ENCODE measurements at regions not wholly inside any gene's neighbourhood (a gene's known extent, or its start where the extent isn't known, plus 50 kb on each side); places are given as distances from the start of the nearest gene placed in this dataset.
"Not testable (repeated sequence)": the region's sequence is repeated elsewhere in the genome, so short reads cannot be mapped to it uniquely, and the experiment has no call there.

DNA sequence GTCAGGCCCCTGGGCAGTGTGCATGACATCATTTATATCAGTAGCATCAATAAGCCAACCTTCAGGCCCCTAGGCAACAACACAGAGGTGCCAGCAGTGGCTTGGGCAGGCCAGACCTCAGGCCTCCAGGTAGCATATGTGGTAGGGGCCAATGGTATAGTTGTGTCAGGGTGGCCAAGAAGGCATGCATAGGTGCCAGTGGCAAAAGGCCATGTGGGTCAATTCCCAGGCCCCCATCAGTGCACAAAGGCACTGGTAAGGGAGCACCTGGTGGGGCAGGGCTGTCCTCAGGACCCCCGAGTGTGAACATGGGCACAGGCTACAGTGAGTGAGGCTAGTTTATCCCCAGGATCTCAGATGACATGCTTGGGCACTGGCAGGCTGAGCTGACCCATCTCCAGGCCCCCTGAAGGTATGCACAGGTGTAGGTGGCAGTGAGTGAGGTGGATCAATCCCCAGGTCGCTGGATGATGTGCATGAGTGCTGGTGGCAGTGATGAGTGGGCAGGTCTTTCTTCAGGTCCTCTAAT, 244.1 kb upstream of the ZNF385D start:
- DNase-seq, result no peak

DNA sequence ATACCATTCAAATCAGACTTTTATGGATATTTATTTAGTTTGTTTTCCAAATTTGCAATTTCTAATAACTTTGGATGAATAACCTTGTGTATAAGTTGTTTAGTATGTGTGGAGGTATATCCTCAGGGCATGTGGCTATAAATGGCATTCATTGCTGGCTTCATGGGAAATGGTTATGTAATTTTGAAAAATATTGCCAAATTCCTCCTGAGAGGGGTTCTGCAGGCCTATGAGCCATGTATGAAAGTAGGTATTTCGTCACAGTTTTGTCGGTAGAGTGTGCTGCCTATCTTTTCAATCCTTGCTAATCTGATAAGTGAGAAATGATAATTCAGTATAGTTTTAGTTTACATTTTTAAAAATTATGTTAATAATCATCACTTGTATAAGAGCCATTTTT, 256.4 kb upstream of the ZNF385D start:
- DNase-seq, result no peak

DNA sequence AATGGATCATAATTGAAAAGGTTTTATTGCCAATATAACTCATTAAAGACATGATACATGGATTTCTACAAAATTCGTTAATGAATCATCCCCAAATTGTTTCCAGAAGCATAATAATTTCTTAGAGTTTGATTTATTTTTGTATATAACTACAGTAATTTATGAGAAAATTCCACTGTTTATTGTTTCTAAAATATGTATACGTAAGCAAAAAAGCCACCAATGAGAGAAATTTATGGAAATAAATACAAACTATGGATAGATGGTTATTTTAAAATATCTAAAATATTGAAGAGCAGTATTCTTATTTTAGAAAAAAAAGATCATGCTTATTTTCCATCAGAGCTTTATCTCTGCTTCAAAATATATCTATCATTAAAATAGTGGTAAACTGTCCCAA, 260.0 kb upstream of the ZNF385D start:
- DNase-seq, result no peak

DNA sequence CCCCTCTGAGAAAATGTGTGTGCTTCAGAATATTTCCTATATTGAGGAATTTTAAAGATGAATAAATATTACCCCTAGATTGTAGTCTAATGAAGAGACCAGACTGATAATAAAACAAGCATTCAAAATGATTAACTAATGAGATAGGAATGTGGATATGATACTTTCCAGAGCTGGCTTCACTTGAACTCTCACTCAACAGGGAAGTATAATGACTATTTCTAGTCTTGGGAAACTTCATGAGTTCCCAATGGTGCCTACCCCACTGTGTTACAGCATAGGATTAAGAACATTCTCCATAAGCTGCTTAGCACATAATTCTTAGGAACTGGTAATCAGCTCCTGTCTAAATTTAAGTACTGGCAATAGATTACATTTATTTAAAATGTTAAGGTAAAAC, 261.5 kb upstream of the ZNF385D start:
- DNase-seq, result no peak

DNA sequence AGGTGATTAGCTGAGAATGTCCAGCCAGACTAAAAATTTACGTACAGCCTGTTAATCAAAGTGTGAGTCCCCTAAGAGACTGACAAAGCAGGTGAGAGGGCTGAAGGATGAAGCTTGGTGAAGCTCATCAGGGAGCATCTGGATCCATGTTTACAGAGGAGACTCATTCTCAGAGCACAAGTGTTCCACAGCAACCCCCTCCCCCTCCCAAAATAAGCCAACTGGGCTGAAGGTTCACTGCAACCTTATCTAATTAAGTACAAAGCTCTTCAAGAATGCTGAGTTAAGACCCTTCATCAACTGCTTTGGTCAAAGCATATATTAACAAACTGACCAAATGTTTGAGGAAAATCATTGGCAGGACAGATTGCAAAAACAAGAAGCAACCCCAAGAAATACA, 262.6 kb upstream of the ZNF385D start:
- DNase-seq, result no peak

DNA sequence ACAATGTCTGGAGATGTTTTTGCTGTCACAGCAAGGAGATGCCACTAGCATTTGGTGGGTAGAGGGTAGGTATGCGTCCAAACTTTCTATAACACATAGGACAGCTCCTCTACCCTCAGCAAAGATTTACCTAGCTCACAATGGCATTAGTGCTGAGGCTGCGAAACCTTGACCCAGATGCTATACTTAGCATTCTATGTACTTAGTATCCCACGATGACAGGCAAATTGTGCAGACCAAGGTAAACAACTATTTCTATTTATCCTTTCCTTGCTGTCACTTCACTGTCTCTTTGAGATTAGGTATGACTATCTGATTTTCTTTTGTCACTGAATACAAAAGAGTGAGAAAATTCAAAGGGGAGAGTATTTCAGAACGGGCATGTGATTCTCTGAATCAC, 265.2 kb upstream of the ZNF385D start:
- no peak for DNase-seq

DNA sequence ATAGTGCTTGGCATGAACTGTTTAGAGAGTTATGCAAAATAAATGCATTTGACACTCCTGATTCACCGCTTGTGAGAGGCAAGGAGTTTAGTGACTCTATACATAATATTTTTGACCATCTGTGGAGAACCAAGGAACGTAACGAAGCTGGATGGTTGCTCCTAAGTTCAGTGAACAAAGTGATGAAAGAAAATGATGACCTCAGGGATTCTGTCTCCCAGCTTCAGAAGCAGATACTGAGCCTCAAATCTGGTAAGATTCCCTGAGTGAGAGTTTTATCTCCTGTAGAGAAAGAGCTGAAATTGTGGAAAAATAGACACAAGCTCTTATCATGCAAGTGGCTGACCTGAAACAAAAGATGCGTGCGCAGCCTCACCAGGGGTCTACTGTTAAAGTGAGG, 273.6 kb upstream of the ZNF385D start:
- not testable (repeated sequence) for DNase-seq

DNA sequence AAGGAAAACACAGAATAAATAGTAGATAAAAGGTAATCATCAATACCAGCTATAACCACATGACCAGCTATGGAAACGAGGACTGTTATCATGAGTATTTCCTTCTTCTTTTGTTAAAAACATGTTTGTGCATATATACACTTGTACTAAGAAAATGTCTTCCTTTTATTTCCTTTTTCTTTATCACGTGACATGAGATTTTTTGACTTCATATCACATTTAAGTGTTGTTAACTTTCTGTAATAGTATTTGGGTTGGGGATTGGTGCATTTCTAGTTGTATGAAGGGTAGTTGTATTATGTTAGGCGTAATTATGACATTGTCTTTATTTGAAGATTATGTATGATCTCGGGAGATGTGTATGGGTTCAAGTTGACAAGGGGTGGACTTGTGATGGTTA, 278.5 kb upstream of the ZNF385D start:
- DNase-seq, result no peak

DNA sequence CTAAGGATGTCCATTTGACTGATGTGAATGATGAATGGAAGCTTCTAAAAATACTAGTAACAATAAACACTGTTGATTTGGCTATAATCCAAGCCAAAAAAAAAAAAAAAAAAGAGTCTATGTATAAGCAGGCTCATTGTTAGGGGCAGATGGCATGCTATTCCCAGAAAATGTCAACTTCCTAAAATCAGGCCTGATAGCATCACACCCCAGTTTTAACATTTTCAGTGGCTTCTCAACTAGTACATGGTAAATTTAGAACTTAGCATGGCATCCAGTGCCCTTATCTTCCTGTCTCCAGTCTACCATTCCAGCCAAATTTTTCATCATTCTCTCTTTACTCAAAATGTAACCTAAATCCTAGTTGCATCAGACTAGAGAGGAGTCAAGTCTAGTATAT, 288.2 kb upstream of the ZNF385D start:
- DNase-seq, result no peak

DNA sequence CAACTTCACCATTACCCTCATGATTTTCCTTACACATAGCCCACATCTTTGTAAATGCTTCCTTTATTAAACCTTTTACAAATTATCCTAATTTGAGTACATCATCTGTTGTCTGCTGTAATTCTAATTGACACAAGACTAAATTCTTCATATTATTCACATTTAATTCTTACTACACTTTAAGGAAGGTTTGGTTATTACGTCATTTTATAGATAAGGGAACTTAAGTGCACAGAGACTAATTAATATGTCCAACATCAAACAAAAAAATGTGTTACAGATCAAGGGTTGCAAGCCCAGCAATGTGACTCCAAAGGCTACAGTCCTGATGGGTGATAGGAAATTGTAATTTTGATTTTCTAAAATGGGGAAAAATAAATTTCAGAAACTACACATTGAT, 289.1 kb upstream of the ZNF385D start:
- no peak for DNase-seq

DNA sequence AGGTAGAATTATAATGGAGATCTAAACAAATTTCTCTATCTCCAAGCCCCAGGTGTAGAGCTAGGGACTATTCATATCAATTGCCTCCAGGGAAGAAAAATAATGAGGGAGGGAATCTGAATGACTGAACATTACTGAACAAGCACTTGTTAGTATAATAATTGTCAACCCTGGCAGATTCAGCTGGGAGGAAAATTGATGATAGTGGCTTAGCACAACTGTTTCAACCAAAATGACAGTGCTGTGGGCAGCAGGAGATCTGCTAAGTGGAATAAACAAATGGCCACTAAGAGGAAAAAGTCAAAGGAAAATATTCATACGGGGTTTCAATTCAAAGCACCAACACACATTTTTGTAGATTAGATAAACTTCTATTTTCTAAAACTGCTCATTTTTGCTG, 294.9 kb upstream of the ZNF385D start:
- no peak for DNase-seq

DNA sequence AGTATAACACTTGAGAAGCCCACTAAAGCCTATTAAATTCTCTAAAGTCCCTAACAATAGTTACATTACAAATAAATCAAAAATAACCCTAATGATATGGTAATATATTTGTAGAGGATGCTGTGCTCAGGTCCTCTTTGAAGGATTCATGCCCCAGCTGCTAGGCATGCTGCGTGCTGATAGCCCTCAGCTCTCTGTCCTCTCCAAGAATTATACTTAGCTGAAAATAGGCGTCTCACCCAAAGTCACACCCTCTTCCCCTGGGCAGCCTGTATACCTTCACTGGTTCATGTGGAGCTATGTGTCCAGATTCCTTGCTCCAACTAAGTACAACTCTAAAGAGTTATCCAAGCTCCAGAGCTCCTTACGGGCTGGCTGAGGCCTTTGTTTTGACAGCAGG, 312.5 kb upstream of the ZNF385D start:
- DNase-seq, result no peak

DNA sequence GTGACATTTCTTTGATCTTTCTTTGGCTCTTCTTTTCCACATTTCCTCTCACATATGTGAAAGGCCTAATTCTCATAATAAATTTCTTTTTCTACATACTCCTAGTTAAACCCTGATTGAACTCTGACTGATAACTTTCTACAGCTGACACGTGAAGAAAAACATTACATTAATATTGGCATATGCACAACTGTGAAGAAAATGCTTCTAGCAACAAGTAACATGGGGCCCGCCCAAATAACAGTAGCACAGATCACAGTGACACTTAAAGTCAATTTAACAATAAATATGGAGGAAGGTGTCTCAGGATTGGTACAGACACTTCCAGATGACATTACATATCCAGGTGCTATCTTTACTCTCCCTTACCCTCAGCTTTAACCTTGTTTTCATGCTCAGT, 317.6 kb upstream of the ZNF385D start:
- DNase-seq, result no peak

DNA sequence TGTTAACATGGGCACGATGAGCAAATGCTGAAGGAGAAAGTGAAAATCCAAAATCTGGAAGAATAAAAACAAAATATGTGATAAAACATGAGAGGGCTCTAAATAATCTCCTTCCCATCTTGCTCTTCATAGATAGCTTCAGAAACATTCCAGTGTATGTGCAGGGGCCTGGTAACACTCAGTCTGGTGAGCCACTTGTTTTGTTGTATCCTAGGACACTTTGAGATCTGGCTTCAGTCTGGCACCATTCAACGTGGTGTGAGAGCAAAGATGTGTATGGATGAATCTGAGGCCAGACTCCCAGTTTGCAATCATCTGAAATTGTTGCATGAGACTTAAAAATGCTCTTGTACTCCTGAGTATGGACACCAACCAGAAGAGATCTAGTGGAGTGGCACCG, 337.2 kb upstream of the ZNF385D start:
- no peak for DNase-seq

DNA sequence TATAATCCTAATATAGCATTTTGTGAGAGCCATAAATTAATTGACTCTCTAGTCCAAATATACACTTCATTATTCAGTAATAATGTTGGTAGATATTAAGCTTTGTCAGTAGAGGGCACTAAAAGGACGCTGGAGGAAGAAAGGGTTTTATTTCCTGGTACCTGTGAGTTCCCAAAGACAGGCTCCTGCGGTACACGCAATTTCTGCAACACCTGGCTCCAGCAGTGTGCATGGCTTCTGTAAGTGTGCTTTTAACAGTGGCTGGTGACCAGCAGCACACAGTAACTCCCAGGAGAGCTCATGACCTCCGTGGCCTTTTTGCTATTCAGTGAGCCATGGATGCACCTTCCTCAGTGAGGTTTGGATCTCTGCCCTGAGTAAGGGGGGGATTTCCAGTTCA, 338.3 kb upstream of the ZNF385D start:
- DNase-seq, result peak; percentile 55 to 66

DNA sequence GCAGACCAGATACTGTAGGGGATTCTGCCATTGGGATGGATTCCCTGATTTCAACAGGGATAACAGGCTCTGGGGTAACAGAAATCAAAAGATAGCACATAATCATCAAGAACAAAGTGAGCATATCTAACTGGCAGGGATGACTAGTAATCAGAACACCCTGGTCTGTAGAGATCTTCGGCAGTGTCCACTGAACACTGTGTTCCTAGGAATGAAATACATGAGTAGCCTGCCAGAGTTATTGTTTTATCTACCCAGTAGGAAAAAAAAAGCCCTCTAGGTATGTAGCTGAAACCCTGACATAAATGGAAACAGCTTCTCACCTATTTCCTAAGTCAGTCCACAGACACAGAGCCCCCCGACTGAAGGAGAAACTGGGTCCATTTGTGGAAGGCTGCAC, 340.3 kb upstream of the ZNF385D start:
- no peak for DNase-seq

DNA sequence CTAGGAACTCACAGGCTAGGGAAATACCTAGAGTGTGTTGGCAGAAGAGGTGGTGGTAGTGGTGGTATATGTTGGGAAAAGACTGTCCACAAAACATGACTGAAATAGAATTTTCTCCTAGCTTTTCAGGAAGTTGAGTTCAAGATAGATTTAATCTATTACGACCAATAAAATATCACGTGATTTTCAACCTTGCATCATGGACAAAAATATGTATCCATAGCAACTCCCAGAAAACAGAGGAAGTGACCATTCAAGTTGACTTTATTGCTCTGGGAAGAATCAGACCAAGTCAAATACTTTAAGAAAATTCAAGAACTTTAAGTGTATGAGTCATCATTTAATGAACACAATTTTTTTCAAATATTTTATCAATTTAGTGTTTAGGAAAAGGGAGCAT, 347.0 kb upstream of the ZNF385D start:
- no peak for DNase-seq

DNA sequence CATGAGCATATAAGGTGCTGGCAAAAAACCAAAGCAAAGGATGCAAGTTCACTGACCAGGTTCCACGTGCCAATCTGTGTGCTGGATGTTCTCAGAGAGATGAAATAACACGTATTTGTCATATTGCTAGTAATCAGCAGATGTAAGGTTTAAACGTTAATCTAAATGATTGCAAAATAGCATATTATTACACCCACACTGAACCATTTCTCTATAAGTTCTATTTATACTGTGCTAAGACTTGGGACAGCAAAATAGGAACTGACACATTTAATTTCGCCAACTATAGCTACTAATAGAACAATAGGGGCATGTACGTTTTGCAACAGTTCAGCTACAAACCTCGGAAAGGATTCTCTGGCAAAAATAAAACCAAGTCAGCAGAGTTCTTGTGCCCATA, 350.3 kb upstream of the ZNF385D start:
- DNase-seq, result no peak

DNA sequence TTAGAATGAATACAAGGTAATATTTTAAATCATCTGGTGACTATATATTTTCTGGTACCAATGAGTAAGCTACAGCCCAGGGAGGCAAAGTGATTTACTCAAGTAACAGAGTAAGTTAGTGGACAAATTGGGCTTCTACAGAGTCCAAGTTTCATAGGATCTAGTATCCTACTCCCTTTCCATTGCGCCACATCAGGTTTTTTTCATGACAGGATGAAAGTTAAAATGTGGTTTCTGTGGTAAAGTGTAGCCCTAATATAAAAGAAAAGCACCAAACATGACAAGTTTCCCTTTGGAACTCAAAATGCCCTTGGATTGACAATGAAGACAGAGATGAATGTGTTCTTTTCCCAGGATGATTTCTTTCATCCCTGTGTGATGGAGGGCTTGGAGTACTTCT, 350.8 kb upstream of the ZNF385D start:
- DNase-seq, result no peak

DNA sequence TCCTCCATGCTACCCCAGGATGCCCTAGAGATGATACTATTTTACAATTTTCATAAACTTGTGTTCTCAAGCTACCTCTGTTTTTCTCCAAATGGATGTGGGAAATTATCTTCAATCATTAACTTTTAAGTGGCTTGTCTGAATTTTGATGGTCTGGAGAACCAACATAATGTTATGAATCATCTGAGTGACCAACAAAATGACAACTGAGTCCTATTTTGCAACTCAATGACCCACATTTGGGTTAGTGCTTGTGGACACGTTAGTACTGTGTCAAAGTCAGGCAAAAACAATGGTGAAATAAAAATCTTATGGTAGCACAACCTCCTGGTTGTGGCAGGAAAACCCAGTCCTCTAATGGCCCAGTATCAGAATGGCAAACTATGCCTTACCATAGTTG, 352.4 kb upstream of the ZNF385D start:
- no peak for DNase-seq

DNA sequence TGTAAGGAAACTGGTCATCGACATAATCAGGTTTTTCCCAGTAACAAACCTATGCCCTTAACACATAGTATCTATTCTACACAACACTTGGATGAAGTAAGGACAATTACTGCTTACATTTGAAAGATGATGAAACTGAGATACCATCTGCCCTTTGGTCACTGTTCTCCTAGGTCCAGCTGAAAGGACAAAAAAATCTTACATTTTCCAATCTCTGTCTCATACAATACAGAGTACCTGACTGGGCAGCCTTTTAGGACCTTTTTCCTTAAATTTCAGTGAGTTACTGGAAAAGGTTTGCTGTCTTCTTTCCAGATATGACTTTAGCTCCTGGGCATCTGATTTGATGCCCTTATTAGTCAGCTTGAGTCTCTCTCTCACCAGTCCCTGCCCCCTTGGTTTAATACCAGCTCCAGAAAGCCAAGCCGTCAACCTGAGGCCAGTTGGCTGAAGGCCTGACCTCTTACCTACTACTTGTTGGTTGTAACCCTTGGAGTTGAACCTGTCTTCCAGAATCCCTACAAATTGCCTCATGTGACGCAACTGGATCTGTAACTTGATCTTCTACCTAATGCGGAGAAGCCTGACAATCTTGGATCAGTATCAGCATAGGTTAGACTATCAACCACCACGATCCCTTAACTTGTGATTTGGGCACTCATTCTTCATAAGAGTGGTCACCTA, 355.3 kb upstream of the ZNF385D start:
- DNase-seq, result no peak

DNA sequence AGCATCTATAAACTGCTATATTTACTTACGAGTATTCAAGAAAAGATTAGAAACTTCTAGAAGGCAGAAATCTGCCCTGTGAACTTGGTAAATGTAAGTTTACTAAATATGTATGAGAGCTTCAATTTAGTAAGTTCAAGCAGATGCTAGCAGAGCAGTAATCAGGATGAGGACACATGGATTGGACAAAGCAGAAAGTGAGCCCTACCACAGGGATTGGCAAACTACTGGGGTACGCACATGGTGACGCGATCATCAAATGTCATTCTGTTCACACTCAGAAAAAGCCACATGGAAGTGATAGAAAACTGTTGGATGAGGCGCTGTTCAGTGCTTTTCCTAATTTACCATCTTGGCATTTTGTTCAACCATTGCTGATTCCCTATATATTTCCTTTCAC, 360.2 kb upstream of the ZNF385D start:
- DNase-seq, result no peak

DNA sequence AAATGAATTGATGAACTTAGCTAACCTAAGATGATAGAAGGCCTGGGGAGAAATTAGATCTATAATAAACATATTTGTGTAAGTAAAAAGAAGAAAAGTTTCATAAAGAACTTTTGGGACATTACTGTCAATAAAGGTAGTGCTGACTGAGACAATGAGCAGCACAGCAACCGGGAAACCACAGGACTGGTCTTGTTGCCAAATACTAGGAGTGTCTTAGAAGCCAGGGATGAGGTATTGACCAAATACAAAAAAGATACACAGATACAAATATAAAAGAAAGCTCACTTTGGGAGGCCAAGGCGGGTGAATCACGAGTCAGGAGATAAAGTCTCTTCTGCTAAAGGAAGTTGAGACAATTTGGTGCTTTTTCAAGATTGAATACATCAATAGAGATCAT, 362.4 kb upstream of the ZNF385D start:
- DNase-seq, result no peak

DNA sequence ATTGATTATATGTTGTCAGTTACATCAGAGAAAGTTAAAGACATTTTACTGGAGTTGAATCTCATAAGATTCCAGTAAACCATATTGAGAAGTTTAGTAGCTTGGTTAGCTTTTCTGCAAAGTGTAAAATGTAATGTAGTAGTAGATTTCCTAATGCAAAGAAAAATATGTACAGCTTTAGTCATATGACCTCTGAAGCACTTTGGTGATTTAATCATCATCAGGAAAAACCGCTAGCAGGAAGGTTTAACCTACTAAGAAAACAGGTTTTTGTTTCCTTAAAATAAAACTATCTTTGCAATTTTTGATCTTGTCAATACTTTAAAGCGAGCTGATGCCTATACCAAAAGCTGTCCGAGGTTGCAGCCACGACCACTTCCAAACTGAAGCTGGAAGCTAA, 364.6 kb upstream of the ZNF385D start:
- no peak for DNase-seq

DNA sequence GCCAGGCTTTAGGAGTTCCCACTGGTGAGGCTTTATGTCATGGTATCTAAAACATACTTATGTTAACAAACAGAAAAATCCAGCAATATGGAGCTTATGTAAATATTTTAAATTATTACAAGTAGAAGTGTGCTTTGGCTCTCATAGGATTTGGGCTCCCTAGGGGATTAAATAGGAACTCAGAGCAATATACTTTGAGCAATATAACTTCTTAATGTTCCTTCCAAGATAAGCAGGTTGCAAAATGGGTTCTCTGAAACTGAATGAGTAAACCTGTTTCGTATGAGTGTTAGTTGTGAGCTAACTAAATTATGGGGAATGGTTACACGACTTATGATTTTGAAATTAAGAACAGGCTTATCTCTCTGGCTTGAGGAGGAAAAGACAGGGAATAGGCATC, 366.1 kb upstream of the ZNF385D start:
- no peak for DNase-seq
